Neuronal stem cell (in vitro differentiated cells): ENCODE measurements at regions not wholly inside any gene's neighbourhood (a gene's known extent, or its start where the extent isn't known, plus 50 kb on each side); places are given as distances from the start of the nearest gene placed in this dataset.

Experiments
- DNase-seq: peaks from one replicate; pipeline ENCODE4 v3.0.0-alpha.2; 2013; ENCODE audit warnings: low spot score
- H2AFZ ChIP-seq: one replicate; pipeline ENCODE4 v1.6.1; 2013; ENCODE audit warnings: mild to moderate bottlenecking, low read length, inconsistent platforms
- H2AK5ac ChIP-seq: 2 replicates; pipeline ENCODE4 v1.6.1; 2013; ENCODE audit warnings: low read depth, mild to moderate bottlenecking, inconsistent platforms, low read length, moderate library complexity, mixed read lengths
- H2BK120ac ChIP-seq: 2 replicates; pipeline ENCODE4 v1.6.1; 2013; ENCODE audit warnings: low read depth, mild to moderate bottlenecking, inconsistent platforms, low read length, moderate library complexity, mixed read lengths
- H2BK12ac ChIP-seq: one replicate; pipeline ENCODE4 v1.6.1; 2013; ENCODE audit warnings: low read length, inconsistent platforms
- H2BK15ac ChIP-seq: 2 replicates; pipeline ENCODE4 v1.6.1; 2013; ENCODE audit warnings: mild to moderate bottlenecking, low read length, inconsistent platforms, mixed read lengths
- H2BK5ac ChIP-seq: one replicate; pipeline ENCODE4 v1.6.1; 2013; ENCODE audit warnings: inconsistent platforms, mild to moderate bottlenecking, low read length, moderate library complexity
- H3K14ac ChIP-seq: one replicate; pipeline ENCODE4 v1.6.1; 2013; ENCODE audit warnings: low read length, inconsistent platforms
- H3K18ac ChIP-seq: 2 replicates; pipeline ENCODE4 v1.6.1; 2013; ENCODE audit warnings: low read length, inconsistent platforms
- H3K23ac ChIP-seq: 2 replicates; pipeline ENCODE4 v1.6.1; 2013; ENCODE audit warnings: low read depth, mild to moderate bottlenecking, mixed read lengths, low read length, inconsistent platforms; ENCODE audit not compliant: poor library complexity
- H3K27ac ChIP-seq: replicated peaks from 3 replicates; pipeline ENCODE4 v1.5.1; 2013; ENCODE audit warnings: low read length, inconsistent platforms
- H3K27me3 ChIP-seq, 3 experiments: 2 replicates each; pipeline ENCODE4 v1.6.1; 2013; ENCODE audit warnings: low read length in 3 of 3, mild to moderate bottlenecking in 2 of 3, inconsistent platforms in 1 of 3, low read depth in 1 of 3, mixed read lengths in 1 of 3, moderate library complexity in 1 of 3; ENCODE audit not compliant: control insufficient read depth in 3 of 3, insufficient read depth in 3 of 3
- H3K36me3 ChIP-seq, 2 donors: replicated peaks in 1 of 2; 2 replicates each; pipeline ENCODE4 v1.6.1; 2013; ENCODE audit warnings: low read length in 2 of 2; ENCODE audit not compliant: control insufficient read depth in 2 of 2, insufficient read depth in 2 of 2
- H3K4ac ChIP-seq: 2 replicates; pipeline ENCODE4 v1.6.1; 2013; ENCODE audit warnings: inconsistent platforms, mild to moderate bottlenecking, low read length, moderate library complexity
- H3K4me1 ChIP-seq, 2 donors: 1 replicate in 1 of 2; 2 replicates in 1 of 2; pipeline ENCODE4 v1.6.1; 2013; ENCODE audit warnings: low read length in 2 of 2, low read depth in 1 of 2; ENCODE audit not compliant: control insufficient read depth in 2 of 2, insufficient read depth in 1 of 2
- H3K4me2 ChIP-seq: one replicate; pipeline ENCODE4 v1.6.1; 2013; ENCODE audit warnings: mild to moderate bottlenecking, low read length, inconsistent platforms; ENCODE audit not compliant: insufficient read depth, poor library complexity, severe bottlenecking
- H3K4me3 ChIP-seq, 2 donors: 2 replicates each; pipeline ENCODE4 v1.5.1; 2013; ENCODE audit warnings: low read length in 2 of 2, mild to moderate bottlenecking in 2 of 2, inconsistent platforms in 1 of 2, moderate library complexity in 1 of 2
- H3K79me1 ChIP-seq: one replicate; pipeline ENCODE4 v1.6.1; 2013; ENCODE audit warnings: low read depth, mild to moderate bottlenecking, inconsistent platforms, low read length, moderate library complexity
- H3K9ac ChIP-seq: one replicate; pipeline ENCODE4 v1.6.1; 2013; ENCODE audit warnings: mild to moderate bottlenecking, low read depth, low read length, inconsistent platforms; ENCODE audit not compliant: poor library complexity
- H3K9me3 ChIP-seq, 2 donors: replicated peaks in 1 of 2; 2 replicates each; pipeline versions ENCODE3 to v1.6.1; 2013; ENCODE audit warnings: low read length in 2 of 2, mild to moderate bottlenecking in 2 of 2, inconsistent platforms in 1 of 2, low read depth in 1 of 2, mixed read lengths in 1 of 2, moderate library complexity in 1 of 2; ENCODE audit not compliant: control insufficient read depth in 2 of 2, insufficient read depth in 1 of 2
- H4K8ac ChIP-seq: one replicate; pipeline ENCODE4 v1.6.1; 2013; ENCODE audit warnings: low read depth, mild to moderate bottlenecking, inconsistent platforms, low read length, moderate library complexity
- H4K91ac ChIP-seq: one replicate; pipeline ENCODE4 v1.6.1; 2013; ENCODE audit warnings: low read length, low read depth, mild to moderate bottlenecking, inconsistent platforms; ENCODE audit not compliant: poor library complexity
- WGBS, 2 donors: extraction: QIAGEN DNeasy Blood & Tissue Kit; methylation state at CpG; one replicate each; pipeline ENCODE4 v1.1.7; 2013; ENCODE audit warnings: missing lambda C conversion rate in 2 of 2, mixed read lengths in 1 of 2; ENCODE audit not compliant: insufficient read length in 2 of 2, insufficient replicate concordance in 1 of 2; ENCODE audit errors: extremely low coverage in 2 of 2; 5-methylcytosine and 5-hydroxymethylcytosine counted together

DNA sequence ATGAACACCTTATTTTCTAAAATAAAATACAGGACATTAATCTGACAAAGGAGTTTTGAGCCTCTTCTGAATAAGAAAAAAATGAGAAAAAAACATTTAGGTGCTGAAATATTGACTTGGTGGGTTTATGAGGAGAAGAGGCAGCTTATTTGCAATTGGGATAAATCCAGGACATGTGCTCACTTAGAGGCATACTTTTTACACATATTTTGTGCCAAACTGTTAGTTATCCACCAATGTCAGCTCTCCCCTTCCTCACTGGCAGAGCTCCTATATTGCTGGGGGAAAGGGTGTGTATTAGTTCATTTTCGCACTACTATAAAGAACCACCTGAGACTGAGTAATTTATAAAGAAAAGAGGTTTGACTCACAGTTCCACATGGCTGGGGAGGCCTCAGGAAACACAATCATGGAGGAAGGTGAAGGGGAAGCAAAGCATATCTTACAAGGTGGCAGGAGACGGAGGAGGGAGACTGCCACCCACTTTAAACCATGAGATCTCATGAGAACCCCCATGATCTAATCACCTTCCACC is 135.4 kb upstream of the EGLN3 start:
- no peaks in the 10 kb centered on the region for H3K27me3 ChIP-seq
- H2BK120ac ChIP-seq: no peak overlapping the region
- H3K36me3 ChIP-seq: no peaks in the 10 kb centered on the region
- no peak overlapping the region for H3K9ac ChIP-seq
- H3K4ac ChIP-seq: no peak overlapping the region
- no peak overlapping the region for H3K18ac ChIP-seq
- H3K4me3 ChIP-seq: no peak overlapping the region
- H2BK5ac ChIP-seq: no peak overlapping the region
- H3K4me1 ChIP-seq: peaks cover 0 to 6% of the 10 kb centered on the region in 2 donors
- DNase-seq: no peak
- no peak overlapping the region for H3K4me2 ChIP-seq
- H2BK15ac ChIP-seq: no peak overlapping the region
- no peak overlapping the region for H2BK12ac ChIP-seq
- H3K14ac ChIP-seq: no peak overlapping the region
- no peak overlapping the region for H3K23ac ChIP-seq
- no peak overlapping the region for H2AFZ ChIP-seq
- peaks cover 0 to 5% of the 10 kb centered on the region in 2 donors for H3K9me3 ChIP-seq
- no peak overlapping the region for H2AK5ac ChIP-seq
- no peaks in the 10 kb centered on the region for H3K79me1 ChIP-seq
- H4K91ac ChIP-seq: no peak overlapping the region
- H4K8ac ChIP-seq: no peak overlapping the region
- no CpG with 5 or more reads among the region's 2 CpGs for WGBS, 2 donors
- no peak overlapping the region for H3K27ac ChIP-seq

GRCh38 chr14:34085695-34086094 is 134.8 kb upstream of the EGLN3 start:
- DNase-seq: no peak
- peak overlapping the region in 1 of 2 donors; percentile 35 for H3K4me3 ChIP-seq
- H3K4me1 ChIP-seq: peaks cover 0 to 8% of the 10 kb centered on the region in 2 donors
- no peaks in the 10 kb centered on the region for H3K79me1 ChIP-seq
- no peak overlapping the region for H4K91ac ChIP-seq
- H2BK12ac ChIP-seq: no peak overlapping the region
- no peak overlapping the region for H4K8ac ChIP-seq
- no peak overlapping the region for H2BK15ac ChIP-seq
- H2BK120ac ChIP-seq: no peak overlapping the region
- no peak overlapping the region for H3K4ac ChIP-seq
- H2AFZ ChIP-seq: no peak overlapping the region
- no peak overlapping the region for H3K9ac ChIP-seq
- peaks cover 0 to 5% of the 10 kb centered on the region in 2 donors for H3K9me3 ChIP-seq
- H3K27ac ChIP-seq: no peak overlapping the region
- H3K36me3 ChIP-seq: no peaks in the 10 kb centered on the region
- no peak overlapping the region for H3K4me2 ChIP-seq
- no peak overlapping the region for H3K23ac ChIP-seq
- no peak overlapping the region for H2BK5ac ChIP-seq
- H2AK5ac ChIP-seq: no peak overlapping the region
- WGBS, 2 donors: no CpG with 5 or more reads among the region's 1 CpG
- no peaks in the 10 kb centered on the region for H3K27me3 ChIP-seq
- no peak overlapping the region for H3K14ac ChIP-seq
- no peak overlapping the region for H3K18ac ChIP-seq

- Histone ChIP-seq H2AFZ (no peak overlapping the region), H3K9ac (no peak overlapping the region), H2BK15ac (no peak overlapping the region), H3K4me3 (no peak overlapping the region), H3K27ac (no peak overlapping the region), H3K18ac (no peak overlapping the region), H3K79me1 (no peaks in the 10 kb centered on the region), H2BK5ac (no peak overlapping the region), H3K36me3 (no peaks in the 10 kb centered on the region), H3K4ac (no peak overlapping the region), H3K23ac (no peak overlapping the region), H3K27me3 (no peaks in the 10 kb centered on the region), H3K9me3 (no peaks in the 10 kb centered on the region), H2AK5ac (no peak overlapping the region), H2BK12ac (no peak overlapping the region), H2BK120ac (no peak overlapping the region), H3K4me1 (peaks cover 0 to 13% of the 10 kb centered on the region in 2 donors), H3K14ac (no peak overlapping the region), H4K91ac (no peak overlapping the region), H3K4me2 (no peak overlapping the region), H4K8ac (no peak overlapping the region)
- WGBS, 2 donors: no CpG with 5 or more reads among the region's 6 CpGs
- no peak for DNase-seq
Observed at GRCh38 chr14:34081576-34082136, 130.8 kb upstream of the EGLN3 start.

GRCh38 chr14:34081101-34081575 is 130.3 kb upstream of the EGLN3 start:
- no peak overlapping the region for H2BK15ac ChIP-seq
- H2AK5ac ChIP-seq: no peak overlapping the region
- H2BK12ac ChIP-seq: no peak overlapping the region
- no peak overlapping the region for H3K14ac ChIP-seq
- H3K4me1 ChIP-seq: peaks cover 0 to 13% of the 10 kb centered on the region in 2 donors
- no CpG with 5 or more reads among the region's 7 CpGs for WGBS, 2 donors
- H4K91ac ChIP-seq: no peak overlapping the region
- no peak overlapping the region for H3K4ac ChIP-seq
- H2BK5ac ChIP-seq: no peak overlapping the region
- H2BK120ac ChIP-seq: no peak overlapping the region
- H3K36me3 ChIP-seq: no peaks in the 10 kb centered on the region
- no peak overlapping the region for H3K4me2 ChIP-seq
- DNase-seq: no peak
- no peaks in the 10 kb centered on the region for H3K27me3 ChIP-seq
- H3K4me3 ChIP-seq: no peak overlapping the region
- H3K27ac ChIP-seq: no peak overlapping the region
- no peak overlapping the region for H3K23ac ChIP-seq
- H3K9ac ChIP-seq: no peak overlapping the region
- no peak overlapping the region for H3K18ac ChIP-seq
- H2AFZ ChIP-seq: no peak overlapping the region
- no peaks in the 10 kb centered on the region for H3K79me1 ChIP-seq
- H3K9me3 ChIP-seq: no peaks in the 10 kb centered on the region
- H4K8ac ChIP-seq: no peak overlapping the region
